ENCODE measurements at regions not wholly inside any gene's neighbourhood (a gene's known extent, or its start where the extent isn't known, plus 50 kb on each side); places are given as distances from the start of the nearest gene placed in this dataset.

DNA sequence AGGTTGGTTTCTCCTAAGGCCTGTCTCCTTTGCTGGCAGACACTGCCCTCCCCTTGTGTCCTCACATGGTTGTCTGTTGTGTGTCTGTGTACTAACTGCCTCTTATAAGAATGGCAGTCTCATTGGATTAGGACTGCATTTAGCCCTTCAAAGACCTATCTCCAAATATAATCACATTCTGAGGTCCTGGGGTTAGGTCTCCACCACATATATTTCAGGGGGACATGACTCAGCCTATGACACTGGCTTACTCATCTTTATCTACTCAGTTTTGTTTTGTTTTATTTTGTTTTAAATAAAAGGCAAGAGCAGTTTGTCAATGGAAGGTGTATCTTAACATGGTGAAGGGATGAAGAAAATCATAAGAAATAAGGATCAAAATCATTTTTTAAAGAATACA, 894.3 kb downstream of the NLGN4Y start:
- H3K36me3 ChIP-seq, result no peaks in the 10 kb centered on the region
- H3K4me1 ChIP-seq, result no peaks in the 10 kb centered on the region
- no peak overlapping the region for H3K27ac ChIP-seq
- no peaks in the 10 kb centered on the region for H3K9me3 ChIP-seq
- H3K4me3 ChIP-seq (replicated peaks in 1 of 3), result no peak overlapping the region
- TF ChIP-seq POLR2A (IDR thresholded peaks at IDR 0.05), result no peak
- TF ChIP-seq, protein P1, sequence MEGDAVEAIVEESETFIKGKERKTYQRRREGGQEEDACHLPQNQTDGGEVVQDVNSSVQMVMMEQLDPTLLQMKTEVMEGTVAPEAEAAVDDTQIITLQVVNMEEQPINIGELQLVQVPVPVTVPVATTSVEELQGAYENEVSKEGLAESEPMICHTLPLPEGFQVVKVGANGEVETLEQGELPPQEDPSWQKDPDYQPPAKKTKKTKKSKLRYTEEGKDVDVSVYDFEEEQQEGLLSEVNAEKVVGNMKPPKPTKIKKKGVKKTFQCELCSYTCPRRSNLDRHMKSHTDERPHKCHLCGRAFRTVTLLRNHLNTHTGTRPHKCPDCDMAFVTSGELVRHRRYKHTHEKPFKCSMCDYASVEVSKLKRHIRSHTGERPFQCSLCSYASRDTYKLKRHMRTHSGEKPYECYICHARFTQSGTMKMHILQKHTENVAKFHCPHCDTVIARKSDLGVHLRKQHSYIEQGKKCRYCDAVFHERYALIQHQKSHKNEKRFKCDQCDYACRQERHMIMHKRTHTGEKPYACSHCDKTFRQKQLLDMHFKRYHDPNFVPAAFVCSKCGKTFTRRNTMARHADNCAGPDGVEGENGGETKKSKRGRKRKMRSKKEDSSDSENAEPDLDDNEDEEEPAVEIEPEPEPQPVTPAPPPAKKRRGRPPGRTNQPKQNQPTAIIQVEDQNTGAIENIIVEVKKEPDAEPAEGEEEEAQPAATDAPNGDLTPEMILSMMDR (IDR thresholded peaks at IDR 0.05), result no peak
- DNase-seq, result no peak
- intact Hi-C loops (cut with DNase I), result no loop called here
- no peaks in the 10 kb centered on the region for H3K27me3 ChIP-seq

DNA sequence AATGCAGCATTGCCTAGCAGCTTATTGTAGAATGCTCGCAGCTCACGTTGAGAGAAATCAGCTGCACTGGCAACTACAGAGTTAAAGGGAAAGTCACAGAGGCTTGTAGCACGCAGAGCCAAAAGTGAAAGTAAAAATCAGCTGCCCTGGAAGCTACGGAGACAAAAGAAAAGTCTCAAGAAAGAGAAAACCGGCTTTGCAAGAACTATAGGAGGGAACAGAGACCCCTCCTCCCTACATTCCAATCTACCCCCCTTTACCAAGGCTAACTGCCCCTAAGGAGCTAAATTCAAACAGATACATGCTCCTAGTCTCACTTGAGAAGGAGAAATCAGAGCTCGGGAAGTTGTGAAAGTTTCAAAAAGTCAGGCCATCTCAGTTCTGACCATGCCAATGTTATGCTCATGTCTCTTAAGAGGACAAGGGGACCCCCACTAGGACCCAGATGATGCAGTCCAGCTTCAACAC, 900.4 kb downstream of the NLGN4Y start:
- Histone ChIP-seq H3K36me3 (no peaks in the 10 kb centered on the region), H3K9me3 (no peaks in the 10 kb centered on the region), H3K4me1 (no peaks in the 10 kb centered on the region), H3K27me3 (no peaks in the 10 kb centered on the region), H3K4me3 (replicated peaks in 1 of 3) (peak overlapping the region in 1 of 3 donors; percentile 35), H3K27ac (peak overlapping the region in 1 of 3 donors; percentile 55)
- peak; percentile 14 to 27 for DNase-seq
- TF ChIP-seq, protein P1 (IDR thresholded peaks at IDR 0.05), result no peak
- TF ChIP-seq POLR2A (IDR thresholded peaks at IDR 0.05), result no peak
- 2 to 3% methylated on average over 6 of the region's 6 CpGs for WGBS, 2 donors
- intact Hi-C loops (cut with DNase I), result no loop called here

DNA sequence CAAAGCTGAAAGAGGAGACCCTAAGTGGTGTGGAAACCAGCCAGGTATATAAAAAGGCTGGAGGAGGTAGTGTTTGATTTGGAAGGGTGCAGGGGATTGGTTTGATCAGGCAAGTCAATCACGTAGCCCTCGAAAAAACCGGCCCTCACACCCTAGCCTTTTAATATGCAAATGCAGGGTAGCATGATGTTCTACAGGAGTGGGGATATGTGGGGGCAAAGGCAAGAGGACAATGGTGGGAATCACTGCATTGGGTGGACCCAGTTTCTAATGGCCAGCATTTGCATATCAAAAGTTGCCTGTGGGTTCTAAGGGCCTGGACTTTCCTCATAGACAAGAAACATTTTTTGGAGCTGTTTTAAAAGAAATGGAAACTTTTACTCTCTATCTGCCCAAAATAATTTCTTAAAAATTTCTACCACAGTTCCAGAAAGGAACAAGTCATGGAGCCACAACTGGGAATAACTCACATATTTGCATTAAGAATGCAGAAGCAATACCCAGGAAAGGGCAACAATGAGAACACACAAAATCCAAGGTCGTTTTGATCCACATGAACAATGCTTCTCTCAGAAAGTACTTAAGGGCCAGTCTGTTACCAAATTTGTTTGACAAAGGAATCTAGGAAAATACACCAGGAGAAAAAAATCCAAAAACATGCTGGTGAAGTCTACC, 915.8 kb downstream of the NLGN4Y start:
- WGBS, 2 donors, result 75 to 76% methylated on average over 4 of the region's 4 CpGs
- intact Hi-C loops (cut with DNase I), result no loop called here
- TF ChIP-seq, protein P1 (IDR thresholded peaks at IDR 0.05), result no peak
- TF ChIP-seq POLR2A (IDR thresholded peaks at IDR 0.05), result no peak
- Histone ChIP-seq H3K9me3 (no peaks in the 10 kb centered on the region), H3K4me3 (replicated peaks in 1 of 3) (no peak overlapping the region), H3K36me3 (no peaks in the 10 kb centered on the region), H3K27me3 (no peaks in the 10 kb centered on the region), H3K4me1 (no peaks in the 10 kb centered on the region), H3K27ac (no peak overlapping the region)
- DNase-seq, result no peak

DNA sequence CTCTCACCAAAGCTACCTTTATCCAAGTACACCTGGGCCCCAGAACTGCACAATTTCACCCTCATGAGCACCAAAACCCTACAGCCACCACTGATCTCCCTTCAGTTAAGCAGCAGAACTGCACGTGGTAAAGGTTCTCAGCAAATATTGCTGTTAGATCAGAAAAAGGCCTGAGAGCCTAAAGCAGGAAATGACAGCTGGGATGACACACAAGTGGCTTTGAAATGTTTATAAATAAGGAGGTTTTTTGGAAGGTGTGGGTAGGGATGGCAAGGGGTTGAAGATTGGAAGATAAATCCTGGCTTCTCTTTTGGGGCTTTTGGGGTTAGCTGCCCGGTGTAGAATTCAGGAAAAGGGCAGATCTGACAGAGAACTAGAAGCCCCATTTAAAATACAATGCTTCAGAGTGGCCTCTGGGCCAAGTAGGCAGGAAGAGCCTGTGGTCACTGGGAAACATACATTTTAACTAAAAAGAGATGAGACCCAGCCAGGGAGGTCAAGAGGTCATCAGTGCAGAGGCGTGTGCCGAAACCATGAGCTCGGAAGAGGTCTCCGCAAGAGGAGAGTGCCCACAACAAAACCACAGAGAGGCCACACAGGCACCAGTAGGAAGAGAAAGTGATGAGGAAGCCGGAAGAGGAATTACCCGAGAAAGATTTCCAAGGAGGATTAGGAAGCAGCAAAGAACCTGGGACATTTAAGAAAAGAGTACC, 916.5 kb downstream of the NLGN4Y start:
- intact Hi-C loops (cut with DNase I), result no loop called here
- Histone ChIP-seq H3K27me3 (no peaks in the 10 kb centered on the region), H3K27ac (no peak overlapping the region), H3K4me1 (no peaks in the 10 kb centered on the region), H3K9me3 (no peaks in the 10 kb centered on the region), H3K4me3 (replicated peaks in 1 of 3) (no peak overlapping the region), H3K36me3 (no peaks in the 10 kb centered on the region)
- TF ChIP-seq, protein P1 (IDR thresholded peaks at IDR 0.05), result no peak
- no peak for TF ChIP-seq POLR2A (IDR thresholded peaks at IDR 0.05)
- no peak for DNase-seq
- WGBS, 2 donors, result 63 to 66% methylated on average over 8 of the region's 8 CpGs

DNA sequence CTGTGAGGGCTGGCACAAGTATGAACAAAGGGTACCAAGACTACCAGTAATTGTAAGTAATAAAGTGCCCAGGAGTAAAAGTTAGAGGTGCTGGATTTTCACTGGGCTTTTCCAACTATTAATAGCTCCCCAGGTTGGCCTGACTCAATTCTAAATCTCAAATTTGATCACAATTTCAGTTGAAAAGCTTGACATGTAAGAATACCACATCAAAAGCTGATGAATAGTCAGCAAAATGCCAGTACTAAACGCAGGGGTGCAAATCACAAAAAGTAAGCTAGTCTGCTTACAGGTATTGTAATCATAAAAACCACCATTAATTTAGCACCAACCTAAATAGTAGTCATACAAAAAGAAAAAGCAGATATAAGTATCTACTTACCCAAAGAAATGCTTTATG, 917.5 kb downstream of the NLGN4Y start:
- DNase-seq, result no peak
- TF ChIP-seq POLR2A (IDR thresholded peaks at IDR 0.05), result no peak
- no peaks in the 10 kb centered on the region for H3K36me3 ChIP-seq
- H3K4me1 ChIP-seq, result no peaks in the 10 kb centered on the region
- H3K9me3 ChIP-seq, result no peaks in the 10 kb centered on the region
- intact Hi-C loops (cut with DNase I), result no loop called here
- WGBS, 2 donors, result 75 to 93% methylated on average over 1 of the region's 1 CpG
- H3K4me3 ChIP-seq (replicated peaks in 1 of 3), result no peak overlapping the region
- H3K27me3 ChIP-seq, result no peaks in the 10 kb centered on the region
- no peak overlapping the region for H3K27ac ChIP-seq
